CD4-positive, alpha-beta memory T cell (primary cell): ENCODE measurements at regions not wholly inside any gene's neighbourhood (a gene's known extent, or its start where the extent isn't known, plus 50 kb on each side); places are given as distances from the start of the nearest gene placed in this dataset.

Source experiments
- CTCF ChIA-PET: fragments of 350-600 bp; sonication (Branson Sonifier 250); formaldehyde crosslinking; loops from one replicate; lab custom pipeline; 2021; ENCODE audit warnings: inconsistent platforms; ENCODE audit not compliant: partially characterized antibody; lab: Charles Lee
- POLR2A ChIA-PET: fragments of 350-600 bp; sonication (Branson Sonifier 250); formaldehyde crosslinking; loops from one replicate; lab custom pipeline; 2021; ENCODE audit not compliant: partially characterized antibody; lab: Charles Lee
- DNase-seq, 5 donors: peaks; one replicate each; pipeline versions ENCODE4 v3.0.0 to v3.0.0-alpha.2; 2020 to 2022; ENCODE audit warnings: mixed read lengths in 1 of 5
- H3K27ac ChIP-seq: one replicate; pipeline ENCODE4 v1.7.0; 2013; ENCODE audit warnings: low read depth, low read length
- H3K27me3 ChIP-seq: 2 replicates; pipeline ENCODE4 v1.7.0; 2013; ENCODE audit warnings: mild to moderate bottlenecking, low read length, moderate library complexity; ENCODE audit not compliant: insufficient read depth
- H3K36me3 ChIP-seq: 2 replicates; pipeline ENCODE4 v1.7.0; 2013; ENCODE audit warnings: mild to moderate bottlenecking, low read length, moderate library complexity; ENCODE audit not compliant: insufficient read depth
- H3K4me1 ChIP-seq: 2 replicates; pipeline ENCODE4 v1.7.0; 2013; ENCODE audit warnings: mild to moderate bottlenecking, low read length, moderate library complexity; ENCODE audit not compliant: insufficient read depth
- H3K4me3 ChIP-seq, 2 donors: one replicate each; pipeline ENCODE4 v1.7.0; 2013; ENCODE audit warnings: low read length in 2 of 2, mild to moderate bottlenecking in 1 of 2
- H3K9me3 ChIP-seq, 2 donors: one replicate each; pipeline ENCODE4 v1.7.0; 2013; ENCODE audit warnings: low read length in 2 of 2, control low read depth in 1 of 2; ENCODE audit not compliant: control insufficient read depth in 1 of 2
- H3K27ac Mint-ChIP-seq, 7 donors: one replicate each; pipeline ENCODE4 v1.8.0; 2020 to 2021; ENCODE audit warnings: mixed read lengths in 7 of 7, mild to moderate bottlenecking in 6 of 7, inconsistent platforms in 3 of 7, moderate library complexity in 3 of 7
- H3K27me3 Mint-ChIP-seq, 2 donors: one replicate each; pipeline ENCODE4 v1.8.0; 2020 to 2021; ENCODE audit warnings: mixed read lengths in 2 of 2
- H3K36me3 Mint-ChIP-seq, 2 donors: one replicate each; pipeline ENCODE4 v1.8.0; 2020 to 2021; ENCODE audit warnings: mixed read lengths in 2 of 2, inconsistent platforms in 1 of 2, mild to moderate bottlenecking in 1 of 2
- H3K4me1 Mint-ChIP-seq, 4 donors: one replicate each; pipeline ENCODE4 v1.8.0; 2020 to 2021; ENCODE audit warnings: mixed read lengths in 4 of 4, mild to moderate bottlenecking in 1 of 4
- H3K4me3 Mint-ChIP-seq, 8 donors: one replicate each; pipeline ENCODE4 v1.8.0; 2020 to 2021; ENCODE audit warnings: mixed read lengths in 8 of 8, mild to moderate bottlenecking in 7 of 8, moderate library complexity in 6 of 8, inconsistent platforms in 3 of 8
- H3K9me3 Mint-ChIP-seq, 8 donors: one replicate each; pipeline ENCODE4 v1.8.0; 2020 to 2021; ENCODE audit warnings: mixed read lengths in 8 of 8, mild to moderate bottlenecking in 5 of 8, inconsistent platforms in 3 of 8, moderate library complexity in 1 of 8
- intact Hi-C: fragments of 100-400 bp; cut with micrococcal nuclease; formaldehyde crosslinking; loops from one replicate; pipeline ENCODE4 v1.15.1; 2023

GRCh38 chr6:170051229-170052172 is 239.4 kb downstream of the DLL1 start:
- no peaks in the 10 kb centered on the region for H3K27me3 ChIP-seq
- no peak overlapping the region for H3K4me3 ChIP-seq
- ChIA-PET CTCF (no interaction called here), POLR2A (no interaction called here)
- H3K27me3 Mint-ChIP-seq = peaks cover 0 to 6% of the 10 kb centered on the region in 2 donors
- no peaks in the 10 kb centered on the region for H3K4me1 ChIP-seq
- peaks cover 0 to 2% (median 0%) of the 10 kb centered on the region in 8 donors for H3K9me3 Mint-ChIP-seq
- peaks cover 0 to 4% (median under 1%) of the 10 kb centered on the region in 4 donors for H3K4me1 Mint-ChIP-seq
- H3K27ac Mint-ChIP-seq = no peak overlapping the region
- H3K36me3 Mint-ChIP-seq = no peaks in the 10 kb centered on the region
- intact Hi-C loops = no loop called here
- DNase-seq = no peak
- no peaks in the 10 kb centered on the region for H3K36me3 ChIP-seq
- H3K9me3 ChIP-seq = no peaks in the 10 kb centered on the region
- H3K27ac ChIP-seq = no peak overlapping the region
- no peak overlapping the region for H3K4me3 Mint-ChIP-seq

GRCh38 chr6:170050591-170051041 is 240.3 kb downstream of the DLL1 start:
- DNase-seq = no peak
- CTCF ChIA-PET = no interaction called here

GRCh38 chr6:170049641-170050561 is 241.0 kb downstream of the DLL1 start:
- no peaks in the 10 kb centered on the region for H3K9me3 ChIP-seq

More at GRCh38 chr6:170050591-170051041, 240.3 kb downstream of the DLL1 start:
- no peak overlapping the region for H3K27ac ChIP-seq
- intact Hi-C loops = no loop called here
- no peaks in the 10 kb centered on the region for H3K27me3 ChIP-seq
- peaks cover 0 to 4% (median under 1%) of the 10 kb centered on the region in 4 donors for H3K4me1 Mint-ChIP-seq
- H3K27me3 Mint-ChIP-seq = peaks cover 0 to 6% of the 10 kb centered on the region in 2 donors
- no peak overlapping the region for H3K27ac Mint-ChIP-seq
- H3K36me3 Mint-ChIP-seq = no peaks in the 10 kb centered on the region
- peaks cover 0 to 2% (median 0%) of the 10 kb centered on the region in 8 donors for H3K9me3 Mint-ChIP-seq
- no peaks in the 10 kb centered on the region for H3K36me3 ChIP-seq
- no peak overlapping the region for H3K4me3 Mint-ChIP-seq
- H3K9me3 ChIP-seq = no peaks in the 10 kb centered on the region
- POLR2A ChIA-PET = no interaction called here
- H3K4me1 ChIP-seq = no peaks in the 10 kb centered on the region
- H3K4me3 ChIP-seq = no peak overlapping the region

GRCh38 chr6:170048615-170049256 is 242.1 kb downstream of the DLL1 start:
- Mint-ChIP-seq H3K36me3 (no peaks in the 10 kb centered on the region), H3K4me3 (no peak overlapping the region), H3K9me3 (no peaks in the 10 kb centered on the region), H3K27ac (no peak overlapping the region), H3K4me1 (peaks cover 0 to 4% (median under 1%) of the 10 kb centered on the region in 4 donors), H3K27me3 (peaks cover 0 to 11% of the 10 kb centered on the region in 2 donors)
- Histone ChIP-seq H3K27ac (no peak overlapping the region), H3K4me1 (no peaks in the 10 kb centered on the region), H3K4me3 (no peak overlapping the region), H3K27me3 (no peaks in the 10 kb centered on the region), H3K9me3 (no peaks in the 10 kb centered on the region), H3K36me3 (no peaks in the 10 kb centered on the region)
- POLR2A ChIA-PET = no interaction called here
- CTCF ChIA-PET = no interaction called here
- intact Hi-C loops = no loop called here
- no peak for DNase-seq

More at GRCh38 chr6:170049641-170050561, 241.0 kb downstream of the DLL1 start:
- no peaks in the 10 kb centered on the region for H3K36me3 ChIP-seq
- no peak overlapping the region for H3K27ac ChIP-seq
- Mint-ChIP-seq H3K9me3 (no peaks in the 10 kb centered on the region), H3K27ac (no peak overlapping the region), H3K27me3 (peaks cover 0 to 11% of the 10 kb centered on the region in 2 donors), H3K36me3 (no peaks in the 10 kb centered on the region), H3K4me1 (peaks cover 0 to 4% (median under 1%) of the 10 kb centered on the region in 4 donors), H3K4me3 (no peak overlapping the region)
- no peak overlapping the region for H3K4me3 ChIP-seq
- H3K4me1 ChIP-seq = no peaks in the 10 kb centered on the region
- H3K27me3 ChIP-seq = no peaks in the 10 kb centered on the region
- ChIA-PET POLR2A (no interaction called here), CTCF (no interaction called here)
- no peak for DNase-seq
- intact Hi-C loops = no loop called here

- DNase-seq = no peak
- H3K4me3 Mint-ChIP-seq = no peak overlapping the region
- Histone ChIP-seq H3K4me1 (no peaks in the 10 kb centered on the region), H3K27me3 (no peaks in the 10 kb centered on the region), H3K9me3 (no peaks in the 10 kb centered on the region), H3K4me3 (no peak overlapping the region), H3K36me3 (no peaks in the 10 kb centered on the region), H3K27ac (no peak overlapping the region)
- peaks cover 0 to 11% of the 10 kb centered on the region in 2 donors for H3K27me3 Mint-ChIP-seq
- CTCF ChIA-PET = no interaction called here
- no peaks in the 10 kb centered on the region for H3K36me3 Mint-ChIP-seq
- POLR2A ChIA-PET = no interaction called here
- intact Hi-C loops = no loop called here
- no peaks in the 10 kb centered on the region for H3K9me3 Mint-ChIP-seq
- H3K27ac Mint-ChIP-seq = no peak overlapping the region
- H3K4me1 Mint-ChIP-seq = peaks cover 0 to 4% (median under 1%) of the 10 kb centered on the region in 4 donors
These were observed 243.1 kb downstream of the DLL1 start for GRCh38 chr6:170047823-170048222.

- H3K9me3 Mint-ChIP-seq = no peaks in the 10 kb centered on the region
- H3K27me3 Mint-ChIP-seq = peaks cover 0 to 11% of the 10 kb centered on the region in 2 donors
- peaks cover 0 to 4% (median under 1%) of the 10 kb centered on the region in 4 donors for H3K4me1 Mint-ChIP-seq
- DNase-seq = no peak
- H3K36me3 Mint-ChIP-seq = no peaks in the 10 kb centered on the region
- no peak overlapping the region for H3K27ac ChIP-seq
- CTCF ChIA-PET = no interaction called here
- no peaks in the 10 kb centered on the region for H3K27me3 ChIP-seq
- H3K4me1 ChIP-seq = no peaks in the 10 kb centered on the region
- POLR2A ChIA-PET = no interaction called here
- H3K36me3 ChIP-seq = no peaks in the 10 kb centered on the region
- H3K4me3 ChIP-seq = no peak overlapping the region
- H3K9me3 ChIP-seq = no peaks in the 10 kb centered on the region
- no peak overlapping the region for H3K4me3 Mint-ChIP-seq
- intact Hi-C loops = no loop called here
- H3K27ac Mint-ChIP-seq = no peak overlapping the region
These were observed 243.9 kb downstream of the DLL1 start for GRCh38 chr6:170046791-170047626.
